T1000 (cell line): ENCODE measurements at regions not wholly inside any gene's neighbourhood (a gene's known extent, or its start where the extent isn't known, plus 50 kb on each side); places are given as distances from the start of the nearest gene placed in this dataset.
"Not testable (repeated sequence)": the region's sequence is repeated elsewhere in the genome, so short reads cannot be mapped to it uniquely, and the experiment has no call there.

ENCODE experiments used
- DNase-seq: peaks from one replicate; lab custom pipeline; 2025; ENCODE audit warnings: mixed read lengths; lab: John Stamatoyannopoulos, UW

GRCh38 chr9:31326883-31327282 is 1057.6 kb upstream of the ACO1 start:
- not testable (repeated sequence) for DNase-seq

GRCh38 chr9:31334837-31335528 is 1049.5 kb upstream of the ACO1 start:
- DNase-seq, result no peak

- DNase-seq, result no peak
These were observed 1048.8 kb upstream of the ACO1 start for GRCh38 chr9:31335529-31336234.

- DNase-seq, result no peak
These were observed 1048.1 kb upstream of the ACO1 start for GRCh38 chr9:31336386-31336785.

- no peak for DNase-seq
These were observed 1047.6 kb upstream of the ACO1 start for GRCh38 chr9:31336841-31337240.

- DNase-seq, result no peak
These were observed 1037.3 kb upstream of the ACO1 start for GRCh38 chr9:31347082-31347617.

GRCh38 chr9:31355159-31355882 is 1029.1 kb upstream of the ACO1 start:
- DNase-seq, result no peak

- no peak for DNase-seq
These were observed 1028.5 kb upstream of the ACO1 start for GRCh38 chr9:31355965-31356364.

- DNase-seq, result no peak
These were observed 1025.4 kb upstream of the ACO1 start for GRCh38 chr9:31359071-31359470.

- DNase-seq, result no peak
These were observed 1020.3 kb upstream of the ACO1 start for GRCh38 chr9:31364171-31364570.

GRCh38 chr9:31372799-31373587 is 1011.5 kb upstream of the ACO1 start:
- DNase-seq, result no peak

- no peak for DNase-seq
These were observed 1007.1 kb upstream of the ACO1 start for GRCh38 chr9:31377358-31377757.

- no peak for DNase-seq
These were observed 995.8 kb upstream of the ACO1 start for GRCh38 chr9:31388660-31389059.

- no peak for DNase-seq
These were observed 995.4 kb upstream of the ACO1 start for GRCh38 chr9:31389075-31389474.

- DNase-seq, result no peak
These were observed 993.9 kb upstream of the ACO1 start for GRCh38 chr9:31390403-31391025.

GRCh38 chr9:31393240-31393639 is 991.2 kb upstream of the ACO1 start:
- no peak for DNase-seq

GRCh38 chr9:31394015-31394473 is 990.4 kb upstream of the ACO1 start:
- no peak for DNase-seq

GRCh38 chr9:31412081-31412480 is 972.4 kb upstream of the ACO1 start:
- DNase-seq, result no peak

- DNase-seq, result no peak
These were observed 969.3 kb upstream of the ACO1 start for GRCh38 chr9:31415164-31415563.

GRCh38 chr9:31418419-31418818 is 966.0 kb upstream of the ACO1 start:
- DNase-seq, result no peak
